ENCODE measurements at regions not wholly inside any gene's neighbourhood (a gene's known extent, or its start where the extent isn't known, plus 50 kb on each side); places are given as distances from the start of the nearest gene placed in this dataset.

GRCh38 chr10:91061187-91061586 is 140.3 kb upstream of the ANKRD1 start:
- no peak for TF ChIP-seq CTCF (IDR thresholded peaks at IDR 0.05)
- TF ChIP-seq POLR2A (IDR thresholded peaks at IDR 0.05) = no peak

Measured in body of pancreas (tissue), 4 donors.